ENCODE measurements at regions not wholly inside any gene's neighbourhood (a gene's known extent, or its start where the extent isn't known, plus 50 kb on each side); places are given as distances from the start of the nearest gene placed in this dataset.

DNA sequence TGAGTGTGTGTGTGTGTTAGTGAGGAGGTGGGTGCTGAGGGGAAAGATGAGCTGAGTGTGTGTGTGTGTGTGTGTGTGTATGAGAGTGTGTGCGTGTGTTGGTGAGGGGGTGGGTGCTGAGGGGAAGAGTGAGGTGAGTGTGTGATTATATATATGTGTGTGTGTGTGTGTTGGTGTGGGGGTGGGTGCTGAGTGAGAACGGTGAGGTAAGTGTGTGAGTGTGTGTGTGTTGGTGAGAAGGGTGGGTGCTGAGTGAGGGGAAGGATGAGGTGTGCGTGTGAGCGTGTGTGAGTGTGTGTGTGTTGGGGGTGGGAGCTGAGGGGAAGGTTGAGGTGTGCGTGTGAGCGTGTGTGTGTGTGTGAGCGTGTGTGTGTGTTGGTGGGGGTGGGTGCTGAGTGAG, 322.0 kb upstream of the NT5C1B start:
- Histone ChIP-seq H3K4me3 (ENCODE audit: low read length) (no peak overlapping the region), H3K4me1 (ENCODE audit: low read length) (no peaks in the 10 kb centered on the region), H3K36me3 (replicated peaks; ENCODE audit: low read depth, low read length) (no peaks in the 10 kb centered on the region), H3K27ac (ENCODE audit: low read length) (no peak overlapping the region), H2AFZ (ENCODE audit: low read depth, low read length) (no peak overlapping the region), H3K9me3 (ENCODE audit: insufficient read depth, low read length) (no peaks in the 10 kb centered on the region), H3K27me3 (ENCODE audit: low read depth, low read length) (peaks cover 6% of the 10 kb centered on the region; the same call in 1 of the 2 replicates), H3K79me2 (ENCODE audit: low read length) (no peaks in the 10 kb centered on the region), H3K9ac (ENCODE audit: low read length) (no peak overlapping the region), H3K4me2 (ENCODE audit: low read length) (no peak overlapping the region), H4K20me1 (ENCODE audit: insufficient read depth, low read length) (no peaks in the 10 kb centered on the region)
- TF ChIP-seq, protein P1, sequence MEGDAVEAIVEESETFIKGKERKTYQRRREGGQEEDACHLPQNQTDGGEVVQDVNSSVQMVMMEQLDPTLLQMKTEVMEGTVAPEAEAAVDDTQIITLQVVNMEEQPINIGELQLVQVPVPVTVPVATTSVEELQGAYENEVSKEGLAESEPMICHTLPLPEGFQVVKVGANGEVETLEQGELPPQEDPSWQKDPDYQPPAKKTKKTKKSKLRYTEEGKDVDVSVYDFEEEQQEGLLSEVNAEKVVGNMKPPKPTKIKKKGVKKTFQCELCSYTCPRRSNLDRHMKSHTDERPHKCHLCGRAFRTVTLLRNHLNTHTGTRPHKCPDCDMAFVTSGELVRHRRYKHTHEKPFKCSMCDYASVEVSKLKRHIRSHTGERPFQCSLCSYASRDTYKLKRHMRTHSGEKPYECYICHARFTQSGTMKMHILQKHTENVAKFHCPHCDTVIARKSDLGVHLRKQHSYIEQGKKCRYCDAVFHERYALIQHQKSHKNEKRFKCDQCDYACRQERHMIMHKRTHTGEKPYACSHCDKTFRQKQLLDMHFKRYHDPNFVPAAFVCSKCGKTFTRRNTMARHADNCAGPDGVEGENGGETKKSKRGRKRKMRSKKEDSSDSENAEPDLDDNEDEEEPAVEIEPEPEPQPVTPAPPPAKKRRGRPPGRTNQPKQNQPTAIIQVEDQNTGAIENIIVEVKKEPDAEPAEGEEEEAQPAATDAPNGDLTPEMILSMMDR (IDR thresholded peaks at IDR 0.05; ENCODE audit: low read depth, low read length): no peak
- TF ChIP-seq EZH2phosphoT487 (IDR thresholded peaks at IDR 0.05; ENCODE audit: low read depth): no peak

GRCh38 chr2:18910843-18911242, 321.5 kb upstream of the NT5C1B start:
- TF ChIP-seq, protein P1 (IDR thresholded peaks at IDR 0.05; ENCODE audit: low read depth, low read length): no peak
- no peak for TF ChIP-seq EZH2phosphoT487 (IDR thresholded peaks at IDR 0.05; ENCODE audit: low read depth)
- no peaks in the 10 kb centered on the region for H4K20me1 ChIP-seq (ENCODE audit: insufficient read depth, low read length)
- no peaks in the 10 kb centered on the region for H3K9me3 ChIP-seq (ENCODE audit: insufficient read depth, low read length)
- H3K27ac ChIP-seq (ENCODE audit: low read length): no peak overlapping the region
- H3K27me3 ChIP-seq (ENCODE audit: low read depth, low read length): peaks cover 6% of the 10 kb centered on the region; the same call in 1 of the 2 replicates
- H3K9ac ChIP-seq (ENCODE audit: low read length): no peak overlapping the region
- H3K79me2 ChIP-seq (ENCODE audit: low read length): no peaks in the 10 kb centered on the region
- H3K4me3 ChIP-seq (ENCODE audit: low read length): no peak overlapping the region
- H2AFZ ChIP-seq (ENCODE audit: low read depth, low read length): no peak overlapping the region
- H3K4me1 ChIP-seq (ENCODE audit: low read length): no peaks in the 10 kb centered on the region
- H3K4me2 ChIP-seq (ENCODE audit: low read length): no peak overlapping the region
- no peaks in the 10 kb centered on the region for H3K36me3 ChIP-seq (replicated peaks; ENCODE audit: low read depth, low read length)

GRCh38 chr2:18907937-18908336, 318.6 kb upstream of the NT5C1B start:
- H3K79me2 ChIP-seq (ENCODE audit: low read length): no peaks in the 10 kb centered on the region
- no peak overlapping the region for H3K4me3 ChIP-seq (ENCODE audit: low read length)
- TF ChIP-seq EZH2phosphoT487 (IDR thresholded peaks at IDR 0.05; ENCODE audit: low read depth): no peak
- TF ChIP-seq, protein P1 (IDR thresholded peaks at IDR 0.05; ENCODE audit: low read depth, low read length): no peak

DNA sequence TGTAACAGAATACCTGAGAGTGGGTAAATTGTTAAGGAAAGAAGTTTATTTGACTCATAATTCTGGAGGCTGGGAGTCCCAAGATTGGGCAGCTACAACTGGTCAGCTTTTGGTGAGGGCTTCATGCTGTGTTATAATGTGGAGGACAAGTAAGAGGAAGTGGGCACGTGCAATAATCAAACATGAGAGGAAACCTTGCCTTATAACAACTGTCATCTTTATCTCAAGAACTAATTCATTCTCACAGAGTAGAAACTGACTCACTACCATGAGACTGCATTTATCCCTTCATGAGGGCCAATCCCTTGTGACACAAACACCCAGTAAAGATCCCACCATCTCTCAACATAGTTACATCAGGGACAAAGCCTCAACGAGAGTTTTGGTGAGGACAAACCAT, 318.1 kb upstream of the NT5C1B start:
- 0 out of 2 replicates have a peak, but pooled peaks cover 3% of the 10 kb centered on the region for H3K27me3 ChIP-seq (ENCODE audit: low read depth, low read length)
- no peak overlapping the region for H3K4me2 ChIP-seq (ENCODE audit: low read length)
- no peaks in the 10 kb centered on the region for H3K79me2 ChIP-seq (ENCODE audit: low read length)
- H3K36me3 ChIP-seq (replicated peaks; ENCODE audit: low read depth, low read length): no peaks in the 10 kb centered on the region
- no peak overlapping the region for H3K4me3 ChIP-seq (ENCODE audit: low read length)
- no peak overlapping the region for H3K27ac ChIP-seq (ENCODE audit: low read length)
- H4K20me1 ChIP-seq (ENCODE audit: insufficient read depth, low read length): no peaks in the 10 kb centered on the region
- no peak overlapping the region for H2AFZ ChIP-seq (ENCODE audit: low read depth, low read length)
- peaks cover 8% of the 10 kb centered on the region for H3K4me1 ChIP-seq (ENCODE audit: low read length)
- no peak for TF ChIP-seq EZH2phosphoT487 (IDR thresholded peaks at IDR 0.05; ENCODE audit: low read depth)
- TF ChIP-seq, protein P1 (IDR thresholded peaks at IDR 0.05; ENCODE audit: low read depth, low read length): no peak
- no peak overlapping the region for H3K9ac ChIP-seq (ENCODE audit: low read length)
- no peaks in the 10 kb centered on the region for H3K9me3 ChIP-seq (ENCODE audit: insufficient read depth, low read length)

More at GRCh38 chr2:18907937-18908336, 318.6 kb upstream of the NT5C1B start:
- Histone ChIP-seq H3K4me1 (ENCODE audit: low read length) (peaks cover 8% of the 10 kb centered on the region), H3K27me3 (ENCODE audit: low read depth, low read length) (0 out of 2 replicates have a peak, but pooled peaks cover 3% of the 10 kb centered on the region), H3K36me3 (replicated peaks; ENCODE audit: low read depth, low read length) (no peaks in the 10 kb centered on the region), H3K9me3 (ENCODE audit: insufficient read depth, low read length) (no peaks in the 10 kb centered on the region), H3K9ac (ENCODE audit: low read length) (no peak overlapping the region), H3K4me2 (ENCODE audit: low read length) (no peak overlapping the region), H3K27ac (ENCODE audit: low read length) (no peak overlapping the region), H2AFZ (ENCODE audit: low read depth, low read length) (no peak overlapping the region), H4K20me1 (ENCODE audit: insufficient read depth, low read length) (no peaks in the 10 kb centered on the region)
